Astrocyte of the cerebellum (primary cell): ENCODE measurements at regions not wholly inside any gene's neighbourhood (a gene's known extent, or its start where the extent isn't known, plus 50 kb on each side); places are given as distances from the start of the nearest gene placed in this dataset.
"Not testable (repeated sequence)": the region's sequence is repeated elsewhere in the genome, so short reads cannot be mapped to it uniquely, and the experiment has no call there.

Experiments
- DNase-seq: peaks from one replicate; pipeline ENCODE4 v3.0.0-alpha.2; 2011; ENCODE audit warnings: low read depth
- H3K4me3 ChIP-seq: 2 replicates; pipeline ENCODE4 v1.5.1; 2011; ENCODE audit warnings: mild to moderate bottlenecking, low read depth, low read length, moderate library complexity
- in situ Hi-C: cut with HindIII; loops from 2 replicates; pipeline ENCODE4 v1.10.0; 2017; ENCODE audit warnings: low sequenced_read_pairs
- TF ChIP-seq, protein P1 (sequence below): IDR thresholded peaks from 2 replicates; pipeline ENCODE4 v1.5.1; 2012; ENCODE audit warnings: low read length, low read depth, moderate library complexity, mild to moderate bottlenecking; ENCODE audit errors: missing control alignments

DNA sequence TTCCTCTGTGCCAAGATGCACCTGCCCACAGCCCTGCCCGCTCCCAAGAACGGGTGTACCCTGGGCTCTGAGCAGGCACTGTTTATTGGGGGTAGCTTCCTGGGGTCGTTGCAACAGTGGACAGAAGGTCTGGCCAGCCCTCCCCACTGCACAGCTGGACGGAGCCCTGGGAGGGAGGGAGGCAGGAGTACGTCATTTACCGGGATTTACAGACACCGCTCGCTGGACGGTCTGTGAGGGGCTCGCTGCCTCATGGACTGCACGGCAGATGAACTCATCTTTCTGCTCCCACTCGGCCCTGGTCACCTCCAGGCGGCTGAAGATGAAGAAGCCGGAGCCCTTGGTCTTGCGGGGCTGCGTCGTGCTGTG is 195.2 kb downstream of the TMEM121 start:
- DNase-seq, in situ Hi-C loops, H3K4me3 ChIP-seq: not testable (repeated sequence)

DNA sequence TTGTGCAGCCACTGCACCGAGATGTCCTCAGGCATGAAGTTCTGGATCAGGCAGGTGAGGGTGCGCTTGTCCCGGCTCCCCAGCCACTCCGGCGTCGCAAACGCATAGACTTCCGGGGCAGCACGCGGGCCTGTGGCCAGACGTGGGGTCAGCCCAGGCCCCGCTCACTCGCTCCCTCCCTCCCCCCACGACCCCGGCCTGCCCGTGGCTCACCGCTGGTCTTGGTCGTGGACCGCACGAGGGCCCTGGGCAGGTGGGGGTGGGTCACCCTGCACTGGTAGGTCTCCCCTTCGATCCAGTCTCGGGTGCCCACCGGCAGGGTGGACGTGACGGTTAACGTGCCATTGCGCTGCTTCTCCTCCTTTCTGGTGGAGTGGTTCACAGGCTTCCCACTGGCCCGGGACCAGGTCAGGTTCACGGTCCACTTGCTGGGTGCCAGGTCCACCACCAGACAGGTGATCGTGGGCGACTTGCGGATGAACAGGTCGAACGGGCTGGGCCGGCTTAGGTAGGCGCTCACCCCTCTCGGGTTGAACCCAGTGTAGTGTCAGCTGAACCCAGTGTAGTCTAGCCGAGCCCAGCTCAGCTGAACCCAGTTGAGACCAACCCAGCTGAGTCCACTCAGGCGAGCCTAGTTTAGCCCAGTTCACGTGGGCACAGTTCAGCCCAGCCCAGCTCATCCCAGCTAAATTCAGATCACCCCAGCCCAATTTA is 195.8 kb downstream of the TMEM121 start:
- DNase-seq, in situ Hi-C loops, H3K4me3 ChIP-seq: not testable (repeated sequence)

DNA sequence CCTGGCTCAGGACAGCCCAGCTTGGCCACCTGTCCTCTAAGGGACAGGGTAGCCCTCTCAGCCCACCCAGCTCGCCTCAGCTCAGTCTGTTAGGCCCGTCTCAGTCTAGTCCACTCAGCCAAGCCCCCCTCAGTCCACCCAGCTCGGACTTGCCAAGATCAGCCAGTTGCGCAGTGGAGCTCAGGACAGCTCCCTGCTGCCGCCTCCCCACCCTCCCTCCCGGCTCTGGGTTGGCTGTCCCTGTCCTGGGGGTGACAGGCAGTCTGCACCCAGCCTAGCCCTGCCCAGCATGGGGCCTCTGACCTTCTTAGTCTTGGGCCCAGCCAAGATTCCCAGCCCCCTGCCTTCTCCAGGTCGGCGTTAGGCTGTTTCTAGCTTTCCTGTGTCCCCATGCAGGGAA is 196.9 kb downstream of the TMEM121 start:
- in situ Hi-C loops: not testable (repeated sequence)

GRCh38 chr14:105723776-105724175 is 197.4 kb downstream of the TMEM121 start:
- in situ Hi-C loops, DNase-seq, H3K4me3 ChIP-seq: not testable (repeated sequence)

More for the DNA sequence above, 196.9 kb downstream of the TMEM121 start:
- not testable (repeated sequence) for H3K4me3 ChIP-seq, DNase-seq

DNA sequence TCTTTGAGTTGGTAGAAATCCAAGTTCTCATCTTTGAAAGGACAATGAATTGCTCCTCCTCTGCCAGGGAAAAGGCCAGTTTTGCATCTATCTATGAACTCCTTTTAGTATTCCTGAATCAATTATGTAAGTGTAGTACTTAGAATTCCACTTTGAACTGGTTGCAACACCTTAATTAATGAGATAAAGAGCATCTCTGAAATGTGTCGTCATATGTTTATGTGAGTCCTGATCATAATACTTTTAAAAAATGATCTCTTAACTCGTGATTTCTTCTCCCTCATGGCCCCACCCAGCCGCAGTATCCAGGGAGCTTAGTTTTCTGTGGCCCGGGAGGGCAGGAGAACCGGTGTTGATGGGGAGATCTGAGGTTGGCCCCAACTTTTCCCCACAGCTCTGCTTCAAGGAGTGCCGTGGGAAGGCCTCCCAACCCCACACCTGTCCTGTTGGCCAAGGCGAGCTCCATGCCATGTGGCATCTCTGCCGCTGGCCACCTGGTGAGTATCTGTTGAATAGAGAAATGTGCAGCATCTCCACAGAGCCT is 203.5 kb downstream of the TMEM121 start:
- in situ Hi-C loops, H3K4me3 ChIP-seq, DNase-seq: not testable (repeated sequence)

- H3K4me3 ChIP-seq, DNase-seq, in situ Hi-C loops: not testable (repeated sequence)
Observed at GRCh38 chr14:105730731-105731130, 204.3 kb downstream of the TMEM121 start.

GRCh38 chr14:105731221-105731985 is 205.0 kb downstream of the TMEM121 start:
- DNase-seq, in situ Hi-C loops, H3K4me3 ChIP-seq: not testable (repeated sequence)

GRCh38 chr14:105733081-105734065 is 207.0 kb downstream of the TMEM121 start:
- H3K4me3 ChIP-seq: no peak overlapping the region
- no peak for DNase-seq
- TF ChIP-seq, protein P1, sequence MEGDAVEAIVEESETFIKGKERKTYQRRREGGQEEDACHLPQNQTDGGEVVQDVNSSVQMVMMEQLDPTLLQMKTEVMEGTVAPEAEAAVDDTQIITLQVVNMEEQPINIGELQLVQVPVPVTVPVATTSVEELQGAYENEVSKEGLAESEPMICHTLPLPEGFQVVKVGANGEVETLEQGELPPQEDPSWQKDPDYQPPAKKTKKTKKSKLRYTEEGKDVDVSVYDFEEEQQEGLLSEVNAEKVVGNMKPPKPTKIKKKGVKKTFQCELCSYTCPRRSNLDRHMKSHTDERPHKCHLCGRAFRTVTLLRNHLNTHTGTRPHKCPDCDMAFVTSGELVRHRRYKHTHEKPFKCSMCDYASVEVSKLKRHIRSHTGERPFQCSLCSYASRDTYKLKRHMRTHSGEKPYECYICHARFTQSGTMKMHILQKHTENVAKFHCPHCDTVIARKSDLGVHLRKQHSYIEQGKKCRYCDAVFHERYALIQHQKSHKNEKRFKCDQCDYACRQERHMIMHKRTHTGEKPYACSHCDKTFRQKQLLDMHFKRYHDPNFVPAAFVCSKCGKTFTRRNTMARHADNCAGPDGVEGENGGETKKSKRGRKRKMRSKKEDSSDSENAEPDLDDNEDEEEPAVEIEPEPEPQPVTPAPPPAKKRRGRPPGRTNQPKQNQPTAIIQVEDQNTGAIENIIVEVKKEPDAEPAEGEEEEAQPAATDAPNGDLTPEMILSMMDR: no peak
- in situ Hi-C loops: no loop called here

- in situ Hi-C loops, H3K4me3 ChIP-seq: not testable (repeated sequence)
Observed at GRCh38 chr14:105734241-105734640, 207.9 kb downstream of the TMEM121 start.

DNA sequence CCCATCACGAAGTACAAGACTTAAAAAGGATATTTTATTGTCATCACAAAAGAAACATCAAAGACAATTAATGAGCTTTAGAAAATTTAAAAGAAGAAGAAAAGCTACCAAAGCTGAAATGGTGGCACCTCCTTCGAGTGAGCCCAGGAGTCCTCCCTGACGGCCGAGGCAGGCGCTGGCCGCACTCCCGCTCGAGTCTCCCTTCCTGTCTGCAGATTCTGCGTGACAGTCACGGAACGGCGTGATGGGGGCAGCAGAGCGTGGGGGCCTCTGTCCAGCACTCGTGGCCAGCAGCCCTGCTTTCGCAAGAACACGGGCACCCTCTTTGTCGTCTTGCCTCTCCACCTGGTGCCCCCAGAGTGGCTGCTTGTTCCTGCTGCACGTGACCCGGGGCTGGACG is 209.9 kb downstream of the TMEM121 start:
- in situ Hi-C loops, H3K4me3 ChIP-seq, DNase-seq: not testable (repeated sequence)

More at GRCh38 chr14:105734241-105734640, 207.9 kb downstream of the TMEM121 start:
- DNase-seq: not testable (repeated sequence)
